ENCODE measurements at regions not wholly inside any gene's neighbourhood (a gene's known extent, or its start where the extent isn't known, plus 50 kb on each side); places are given as distances from the start of the nearest gene placed in this dataset.

- TF ChIP-seq CTCF (IDR thresholded peaks at IDR 0.05) (no peak), POLR2A (IDR thresholded peaks at IDR 0.05) (no peak), POLR2AphosphoS5 (IDR thresholded peaks at IDR 0.05) (no peak)
These were observed 424.5 kb downstream of the VRK1 start for GRCh38 chr14:97221572-97222285.

All from breast epithelium (tissue), 3 donors.